Stomach smooth muscle (tissue), 2 donors: ENCODE measurements at regions not wholly inside any gene's neighbourhood (a gene's known extent, or its start where the extent isn't known, plus 50 kb on each side); places are given as distances from the start of the nearest gene placed in this dataset.
"Not testable (repeated sequence)": the region's sequence is repeated elsewhere in the genome, so short reads cannot be mapped to it uniquely, and the experiment has no call there.

Source experiments
- H3K27ac ChIP-seq: one replicate; pipeline ENCODE4 v1.7.0; 2013; ENCODE audit warnings: mild to moderate bottlenecking, low read length, inconsistent platforms
- H3K27me3 ChIP-seq, 2 donors: one replicate each; pipeline ENCODE4 v1.7.0; 2013; ENCODE audit warnings: low read length in 2 of 2; ENCODE audit not compliant: insufficient read depth in 2 of 2, control insufficient read depth in 1 of 2
- H3K36me3 ChIP-seq, 2 donors: one replicate each; pipeline ENCODE4 v1.7.0; 2013; ENCODE audit warnings: low read length in 2 of 2; ENCODE audit not compliant: control insufficient read depth in 2 of 2, insufficient read depth in 2 of 2
- H3K4me1 ChIP-seq: one replicate; pipeline ENCODE4 v1.7.0; 2013; ENCODE audit warnings: low read length; ENCODE audit not compliant: control insufficient read depth, insufficient read depth
- H3K4me3 ChIP-seq, 2 donors: one replicate each; pipeline ENCODE4 v1.7.0; 2013; ENCODE audit warnings: low read length in 2 of 2
- H3K9ac ChIP-seq, 2 donors: one replicate each; pipeline ENCODE4 v1.7.0; 2013; ENCODE audit warnings: low read length in 2 of 2, mild to moderate bottlenecking in 1 of 2
- H3K9me3 ChIP-seq, 2 donors: one replicate each; pipeline ENCODE4 v1.7.0; 2013; ENCODE audit warnings: low read length in 2 of 2; ENCODE audit not compliant: control insufficient read depth in 2 of 2
- donor health status: healthy.
- donor health status: Pancreatic carcinoma.

DNA sequence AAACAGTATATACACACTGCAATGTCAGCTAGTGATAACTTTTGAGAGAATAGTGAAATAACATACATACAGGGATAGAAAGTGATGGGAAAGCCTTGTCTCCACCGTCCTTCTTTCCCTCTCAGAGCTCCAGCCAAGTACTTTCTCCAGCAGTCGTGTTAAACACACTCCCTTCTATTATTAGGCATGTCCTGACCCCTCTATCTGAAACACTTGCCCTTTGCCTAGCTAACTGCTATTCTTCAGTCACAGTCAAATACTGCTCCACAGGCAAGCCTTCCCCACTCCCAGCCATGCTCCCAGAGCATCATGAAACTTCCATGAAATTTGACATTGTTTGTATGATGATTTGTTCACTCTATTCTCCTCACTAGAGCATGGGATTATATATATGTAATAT is 291.1 kb downstream of the TRIML1 start:
- Histone ChIP-seq H3K9ac (no peak overlapping the region), H3K27ac (no peak overlapping the region)

DNA sequence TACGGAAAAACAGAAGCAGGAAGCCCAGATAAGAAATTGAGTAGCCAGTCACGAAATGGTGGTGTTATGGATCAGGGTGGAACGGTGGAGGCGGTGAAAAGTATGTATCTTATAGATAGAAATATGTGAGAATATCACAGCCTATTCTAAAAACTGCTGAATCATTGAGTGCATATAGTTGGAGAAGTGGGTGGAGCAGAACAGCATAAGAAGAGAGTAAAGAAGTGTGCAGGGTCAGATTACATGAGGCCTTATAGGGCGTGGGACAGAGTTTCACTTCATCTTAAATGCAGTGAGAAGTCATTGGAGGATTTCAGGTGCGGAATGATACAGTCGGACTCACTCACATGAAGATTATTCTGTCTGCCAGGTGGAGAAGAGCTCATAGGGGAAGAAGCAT is 293.1 kb downstream of the TRIML1 start:
- Histone ChIP-seq H3K27ac (no peak overlapping the region), H3K9me3 (no peaks in the 10 kb centered on the region), H3K4me3 (no peak overlapping the region), H3K9ac (no peak overlapping the region), H3K36me3 (no peaks in the 10 kb centered on the region), H3K27me3 (no peaks in the 10 kb centered on the region), H3K4me1 (no peaks in the 10 kb centered on the region)

More for the DNA sequence above, 291.1 kb downstream of the TRIML1 start:
- Histone ChIP-seq H3K9me3 (no peaks in the 10 kb centered on the region), H3K4me3 (no peak overlapping the region), H3K27me3 (no peaks in the 10 kb centered on the region), H3K36me3 (no peaks in the 10 kb centered on the region), H3K4me1 (no peaks in the 10 kb centered on the region)

DNA sequence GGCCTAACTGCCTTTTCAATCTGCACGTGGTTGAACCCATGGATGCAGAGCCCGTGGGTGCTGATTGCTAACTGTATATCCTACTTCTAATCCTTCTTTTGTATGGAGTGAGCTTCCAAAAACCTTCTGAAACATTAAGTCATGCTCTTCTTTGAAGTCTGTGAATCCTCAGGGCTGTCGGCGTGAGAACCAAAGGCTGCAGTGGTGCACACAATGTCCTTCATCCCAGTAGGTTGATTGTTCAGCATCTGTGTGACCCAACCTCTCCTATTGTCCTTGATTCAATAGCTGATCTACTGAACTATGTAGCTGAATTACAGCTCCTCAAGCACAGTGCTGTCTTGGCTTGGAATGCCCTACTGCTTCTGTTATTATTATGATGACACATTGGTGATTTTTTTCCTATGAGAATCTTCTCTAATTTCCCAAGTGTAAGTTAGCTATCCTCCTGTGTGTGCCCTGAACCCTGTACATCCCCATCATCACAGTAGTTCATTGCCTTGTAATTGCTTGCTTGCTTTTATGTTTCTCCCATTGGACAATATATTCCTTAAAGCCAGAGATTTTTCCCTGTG is 294.6 kb downstream of the TRIML1 start:
- no peak overlapping the region for H3K9ac ChIP-seq
- no peak overlapping the region for H3K4me3 ChIP-seq
- H3K9me3 ChIP-seq = no peaks in the 10 kb centered on the region
- H3K27me3 ChIP-seq = no peaks in the 10 kb centered on the region
- no peak overlapping the region for H3K27ac ChIP-seq
- H3K4me1 ChIP-seq = no peaks in the 10 kb centered on the region
- no peaks in the 10 kb centered on the region for H3K36me3 ChIP-seq

DNA sequence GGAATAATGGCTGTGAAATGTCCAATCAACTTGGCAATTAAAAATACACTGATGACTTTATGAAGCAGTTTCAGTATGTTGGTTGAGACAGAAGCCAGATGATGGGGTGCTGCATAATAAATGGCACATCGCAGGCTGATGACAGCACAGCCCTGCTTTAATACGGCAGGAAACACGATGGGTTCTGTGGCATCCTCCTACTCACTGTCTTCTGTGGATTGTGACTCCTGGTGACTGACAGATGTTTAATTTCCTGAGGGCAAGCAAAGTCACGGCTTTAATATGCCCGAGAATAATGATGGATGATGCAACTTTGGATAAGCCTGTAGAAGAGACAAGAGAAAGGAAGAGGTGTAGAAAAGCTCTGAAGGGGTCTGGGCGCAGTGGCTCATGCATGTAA is 295.4 kb downstream of the TRIML1 start:
- H3K9me3 ChIP-seq = no peaks in the 10 kb centered on the region
- H3K9ac ChIP-seq = no peak overlapping the region
- H3K4me1 ChIP-seq = peaks cover 1% of the 10 kb centered on the region
- no peaks in the 10 kb centered on the region for H3K27me3 ChIP-seq
- no peak overlapping the region for H3K4me3 ChIP-seq
- H3K27ac ChIP-seq = no peak overlapping the region
- no peaks in the 10 kb centered on the region for H3K36me3 ChIP-seq

DNA sequence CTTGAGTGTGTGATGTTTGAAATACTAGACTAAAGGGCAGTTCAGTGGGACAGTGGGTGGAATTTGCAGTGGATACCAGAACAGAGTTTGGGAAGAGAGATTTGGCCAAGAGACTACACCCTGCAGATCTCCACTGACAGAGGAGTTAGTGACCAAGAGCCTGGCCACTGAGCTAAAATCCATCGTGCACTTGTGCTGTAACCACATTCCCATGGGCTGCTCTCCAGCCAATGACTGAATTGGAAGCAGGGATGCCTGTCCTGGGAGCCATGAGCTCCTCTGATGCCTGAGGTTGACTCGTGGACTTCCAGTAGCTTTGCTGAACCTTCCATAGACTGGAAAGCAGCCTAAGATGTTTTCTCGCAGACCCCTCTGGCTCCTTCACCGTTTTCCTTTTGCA is 296.1 kb downstream of the TRIML1 start:
- Histone ChIP-seq H3K27me3 (no peaks in the 10 kb centered on the region), H3K9ac (no peak overlapping the region), H3K4me3 (no peak overlapping the region), H3K4me1 (peaks cover 9% of the 10 kb centered on the region), H3K36me3 (no peaks in the 10 kb centered on the region), H3K27ac (no peak overlapping the region), H3K9me3 (no peaks in the 10 kb centered on the region)

DNA sequence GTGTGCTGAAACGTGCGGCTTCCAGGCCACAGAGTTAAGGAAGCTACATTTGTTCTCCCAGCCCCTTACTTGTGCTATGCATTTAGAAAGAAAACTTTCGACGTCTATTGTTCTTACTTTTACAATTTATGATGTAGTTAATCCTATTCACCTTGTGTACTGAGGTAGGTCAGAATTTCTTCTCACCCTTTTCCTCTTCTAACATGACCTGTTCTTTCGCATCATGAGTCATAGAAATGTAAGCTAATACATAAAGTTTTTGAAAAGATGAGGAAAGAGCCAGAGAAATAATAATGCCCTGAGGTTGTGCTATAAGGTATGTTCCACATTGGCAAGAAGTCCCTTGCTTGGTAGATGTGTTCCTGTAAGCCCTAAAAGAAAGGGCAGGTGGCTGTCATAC is 298.3 kb downstream of the TRIML1 start:
- no peaks in the 10 kb centered on the region for H3K36me3 ChIP-seq
- no peak overlapping the region for H3K9ac ChIP-seq
- H3K9me3 ChIP-seq = no peaks in the 10 kb centered on the region

DNA sequence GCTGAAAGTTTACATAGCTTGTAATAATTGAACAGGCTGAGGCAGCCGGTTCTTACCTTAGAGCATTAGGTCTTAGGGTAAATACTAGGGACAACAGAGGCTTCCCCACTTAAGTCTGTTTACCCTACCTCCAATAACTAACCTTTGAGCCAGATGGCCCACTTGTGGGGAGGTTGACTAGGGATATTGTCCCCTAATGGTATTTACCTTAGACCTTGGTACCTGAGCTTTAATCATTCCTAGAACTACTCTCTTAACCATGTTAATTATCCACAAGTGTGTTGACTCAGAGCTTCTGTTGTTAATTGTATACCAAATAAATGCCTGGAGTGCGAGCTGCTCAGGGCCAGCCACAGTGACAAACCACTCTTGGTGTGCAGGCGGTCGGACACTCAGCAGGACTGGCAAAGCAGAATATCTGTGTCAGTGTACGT is 299.2 kb downstream of the TRIML1 start:
- H3K27me3 ChIP-seq, H3K9me3 ChIP-seq, H3K36me3 ChIP-seq, H3K4me3 ChIP-seq, H3K27ac ChIP-seq, H3K9ac ChIP-seq, H3K4me1 ChIP-seq: not testable (repeated sequence)

More for the DNA sequence above, 298.3 kb downstream of the TRIML1 start:
- H3K27ac ChIP-seq = no peak overlapping the region
- no peak overlapping the region for H3K4me3 ChIP-seq
- no peaks in the 10 kb centered on the region for H3K27me3 ChIP-seq
- H3K4me1 ChIP-seq = peaks cover 9% of the 10 kb centered on the region

DNA sequence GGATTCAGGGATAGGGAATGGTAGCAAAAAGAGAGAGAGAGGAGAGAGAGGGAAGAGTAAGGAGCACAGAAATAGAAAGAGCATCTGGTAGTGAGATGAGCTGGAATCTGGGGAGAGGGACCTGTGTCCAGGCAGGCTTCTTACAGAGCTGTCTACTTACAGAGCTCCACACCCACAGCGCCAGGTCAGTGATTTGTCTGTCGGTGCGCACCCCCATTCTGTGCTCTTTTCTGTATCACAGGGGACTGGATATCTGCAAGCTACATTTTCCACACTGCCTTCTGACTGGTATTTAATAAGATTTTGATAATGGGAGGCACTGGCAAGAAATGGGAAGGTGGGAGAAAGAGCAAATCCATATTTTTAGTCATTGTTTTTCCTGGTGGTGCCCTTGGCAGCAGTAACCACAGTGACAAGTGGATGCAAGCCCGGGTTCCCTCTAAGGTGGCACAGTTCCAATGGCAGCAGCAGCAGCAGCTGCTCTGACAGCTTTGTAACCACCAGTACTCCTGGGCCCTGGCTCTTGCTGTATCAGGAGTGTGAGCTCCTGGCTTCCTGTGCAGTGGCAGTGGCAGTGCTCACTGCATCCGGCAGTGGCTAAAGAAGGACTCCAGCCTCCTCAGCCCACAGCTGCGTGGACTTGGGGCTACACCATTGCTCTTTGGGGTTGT is 300.5 kb downstream of the TRIML1 start:
- Histone ChIP-seq H3K27ac (no peak overlapping the region), H3K9me3 (no peaks in the 10 kb centered on the region), H3K27me3 (no peaks in the 10 kb centered on the region), H3K4me1 (peaks cover 9% of the 10 kb centered on the region), H3K4me3 (peak overlapping the region in 1 of 2 donors; percentile 52), H3K36me3 (no peaks in the 10 kb centered on the region), H3K9ac (no peak overlapping the region)

DNA sequence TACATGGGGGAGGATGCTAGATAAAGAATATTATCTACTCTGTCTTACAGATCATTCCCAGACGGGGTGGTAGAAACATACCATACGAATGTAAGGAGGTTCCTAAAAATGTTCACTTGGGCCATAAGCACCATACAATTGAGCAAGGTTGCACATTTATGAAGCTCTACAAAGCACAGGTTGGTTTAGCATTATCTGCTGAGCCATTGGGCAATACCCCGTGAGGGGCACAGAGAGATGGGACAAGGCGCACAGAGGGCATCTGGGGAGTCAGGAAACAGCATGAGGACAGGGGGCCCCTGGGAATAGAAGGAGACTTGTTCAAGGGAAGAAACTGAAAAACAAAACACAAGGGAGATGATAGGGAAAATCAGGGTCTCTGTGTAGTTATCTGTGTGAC is 305.3 kb downstream of the TRIML1 start:
- no peak overlapping the region for H3K27ac ChIP-seq
- peaks cover 9% of the 10 kb centered on the region for H3K4me1 ChIP-seq

DNA sequence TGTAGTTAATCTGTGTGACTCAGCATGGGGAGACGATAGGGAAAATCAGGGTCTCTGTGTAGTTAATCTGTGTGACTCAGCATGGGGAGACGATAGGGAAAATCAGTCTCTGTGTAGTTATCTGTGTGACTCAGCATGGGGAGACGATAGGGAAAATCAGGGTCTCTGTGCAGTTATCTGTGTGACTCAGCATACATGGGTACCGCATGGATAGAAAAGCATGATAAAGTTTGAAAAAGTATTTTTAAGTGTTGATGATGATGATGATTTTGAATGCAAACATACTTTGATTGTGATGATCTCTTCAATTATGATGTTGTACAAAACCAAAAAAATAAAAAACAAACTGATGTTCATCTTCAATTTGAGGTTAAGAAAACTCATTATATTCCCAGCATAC is 309.8 kb downstream of the TRIML1 start:
- not testable (repeated sequence) for H3K27me3 ChIP-seq, H3K27ac ChIP-seq, H3K4me3 ChIP-seq, H3K9me3 ChIP-seq, H3K4me1 ChIP-seq, H3K36me3 ChIP-seq, H3K9ac ChIP-seq

More for the DNA sequence above, 305.3 kb downstream of the TRIML1 start:
- Histone ChIP-seq H3K9me3 (no peaks in the 10 kb centered on the region), H3K9ac (no peak overlapping the region), H3K4me3 (no peak overlapping the region), H3K36me3 (no peaks in the 10 kb centered on the region), H3K27me3 (no peaks in the 10 kb centered on the region)

DNA sequence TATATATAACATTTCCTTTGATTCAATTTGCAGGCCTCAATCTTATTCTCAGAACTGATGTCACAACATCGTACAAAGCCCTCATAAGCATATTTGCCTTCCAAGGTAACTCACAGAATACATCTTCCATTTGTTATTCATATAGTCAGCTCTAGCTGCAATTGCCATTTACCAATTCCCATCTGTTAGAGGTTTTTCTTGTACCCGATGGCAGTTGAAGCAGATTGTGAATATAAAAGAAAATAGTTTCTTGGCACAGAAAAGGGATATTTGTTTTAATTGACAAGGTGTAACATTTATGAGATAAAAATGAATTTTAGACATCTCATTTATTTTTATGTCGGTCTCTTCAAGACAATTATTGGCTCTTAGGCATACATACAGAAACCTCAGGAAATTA is 311.3 kb downstream of the TRIML1 start:
- H3K4me3 ChIP-seq = no peak overlapping the region
- no peak overlapping the region for H3K27ac ChIP-seq
- no peak overlapping the region for H3K9ac ChIP-seq
- H3K36me3 ChIP-seq = no peaks in the 10 kb centered on the region
- H3K9me3 ChIP-seq = no peaks in the 10 kb centered on the region
- H3K27me3 ChIP-seq = no peaks in the 10 kb centered on the region
- no peaks in the 10 kb centered on the region for H3K4me1 ChIP-seq
